ENCODE measurements at regions not wholly inside any gene's neighbourhood (a gene's known extent, or its start where the extent isn't known, plus 50 kb on each side); places are given as distances from the start of the nearest gene placed in this dataset.

GRCh38 chr18:29496152-29496680 is 1319.3 kb upstream of the CDH2 start:
- TF ChIP-seq CTCF (IDR thresholded peaks at IDR 0.05; ENCODE audit: control extremely low read depth in 1 of 3, insufficient read depth in 1 of 3, low read depth in 1 of 3, low read length in 3 of 3) (no peak), YY1 (IDR thresholded peaks at IDR 0.05; ENCODE audit: low read depth, low read length) (no peak), EZH2 (IDR thresholded peaks at IDR 0.05; ENCODE audit: low read depth, low read length, severe bottlenecking) (no peak), CEBPB (IDR thresholded peaks at IDR 0.05; ENCODE audit: low read depth, low read length) (no peak), CREB1 (IDR thresholded peaks at IDR 0.05) (no peak), POLR2A (IDR thresholded peaks at IDR 0.05; ENCODE audit: control extremely low read depth in 1 of 2, low read depth in 2 of 2, low read length in 2 of 2) (no peak), NRF1 (IDR thresholded peaks at IDR 0.05; ENCODE audit: low read depth, low read length) (no peak), TAF7 (optimal IDR thresholded peaks at IDR 0.05; ENCODE audit: borderline replicate concordance, low read depth, low read length) (no peak), TAF1 (IDR thresholded peaks at IDR 0.05; ENCODE audit: low read depth, low read length) (no peak), POLR2AphosphoS5 (IDR thresholded peaks at IDR 0.05; ENCODE audit: low read depth, low read length) (no peak), EGR1 (IDR thresholded peaks at IDR 0.05; ENCODE audit: borderline replicate concordance, low read depth, low read length) (no peak), PHF8 (conservative IDR thresholded peaks at IDR 0.05; ENCODE audit: low read depth, low read length) (no peak)
